ENCODE measurements at regions not wholly inside any gene's neighbourhood (a gene's known extent, or its start where the extent isn't known, plus 50 kb on each side); places are given as distances from the start of the nearest gene placed in this dataset.

- TF ChIP-seq CTCF (IDR thresholded peaks at IDR 0.05) (no peak), POLR2A (IDR thresholded peaks at IDR 0.05) (no peak)
These were observed 83.6 kb downstream of the CARTPT start for GRCh38 chr5:71802673-71803072.

Data from testis (tissue), 2 donors.